Fibroblast of mammary gland (primary cell): ENCODE measurements at regions not wholly inside any gene's neighbourhood (a gene's known extent, or its start where the extent isn't known, plus 50 kb on each side); places are given as distances from the start of the nearest gene placed in this dataset.

Source experiments
- DNase-seq: peaks from one replicate; pipeline ENCODE4 v3.0.0-alpha.2; 2010; ENCODE audit warnings: low read depth
- H3K4me3 ChIP-seq: 2 replicates; pipeline ENCODE4 v1.5.1; 2011; ENCODE audit warnings: low read depth, mild to moderate bottlenecking, low read length, moderate library complexity; ENCODE audit not compliant: control insufficient read depth
- CTCF ChIP-seq: conservative IDR thresholded peaks from 2 replicates; pipeline ENCODE4 v1.5.1; 2011; ENCODE audit warnings: low read depth, low read length, inconsistent platforms; ENCODE audit not compliant: control insufficient read depth, insufficient read depth

- DNase-seq = no peak
- no peak overlapping the region for H3K4me3 ChIP-seq
- no peak for TF ChIP-seq CTCF
Observed at GRCh38 chr2:145836986-145837385, 1317.1 kb upstream of the ZEB2 start.

- TF ChIP-seq CTCF = no peak
- no peak for DNase-seq
- no peak overlapping the region for H3K4me3 ChIP-seq
Observed at GRCh38 chr2:145835665-145836064, 1315.7 kb upstream of the ZEB2 start.

- TF ChIP-seq CTCF = no peak
- H3K4me3 ChIP-seq = no peak overlapping the region
- no peak for DNase-seq
Observed at GRCh38 chr2:145832681-145833080, 1312.8 kb upstream of the ZEB2 start.

- DNase-seq = no peak
- no peak overlapping the region for H3K4me3 ChIP-seq
Observed at GRCh38 chr2:145829931-145830330, 1310.0 kb upstream of the ZEB2 start.

GRCh38 chr2:145827235-145827634 lies 1307.3 kb upstream of the ZEB2 start:
- no peak for TF ChIP-seq CTCF

More at GRCh38 chr2:145829931-145830330, 1310.0 kb upstream of the ZEB2 start:
- no peak for TF ChIP-seq CTCF

GRCh38 chr2:145824384-145824783 lies 1304.5 kb upstream of the ZEB2 start:
- H3K4me3 ChIP-seq = no peak overlapping the region
- no peak for DNase-seq
- TF ChIP-seq CTCF = no peak

More at GRCh38 chr2:145827235-145827634, 1307.3 kb upstream of the ZEB2 start:
- H3K4me3 ChIP-seq = no peak overlapping the region
- DNase-seq = no peak
